HEK293T (cell line): ENCODE measurements at regions not wholly inside any gene's neighbourhood (a gene's known extent, or its start where the extent isn't known, plus 50 kb on each side); places are given as distances from the start of the nearest gene placed in this dataset.

ENCODE experiments used
- BHLHE40 ChIP-seq: fragments of 450-650 bp; IDR thresholded peaks from 2 replicates; pipeline ENCODE4 v1.6.1; 2016; ENCODE audit warnings: mild to moderate bottlenecking, moderate library complexity, borderline replicate concordance
- ELF4 ChIP-seq: fragments of 450-650 bp; IDR thresholded peaks from 2 replicates; pipeline ENCODE4 v1.6.1; 2017; ENCODE audit warnings: antibody characterized with exemption
- FOXA1 ChIP-seq: fragments of 450-650 bp; IDR thresholded peaks from 2 replicates; pipeline ENCODE4 v1.6.1; 2016; ENCODE audit warnings: mild to moderate bottlenecking
- FOXK2 ChIP-seq: fragments of 450-650 bp; IDR thresholded peaks from 2 replicates; pipeline ENCODE4 v1.6.1; 2016; ENCODE audit warnings: mild to moderate bottlenecking
- FOXM1 ChIP-seq: fragments of 450-650 bp; IDR thresholded peaks from 2 replicates; pipeline ENCODE4 v1.6.1; 2017; ENCODE audit warnings: mild to moderate bottlenecking, borderline replicate concordance
- LEF1 ChIP-seq: fragments of 450-650 bp; IDR thresholded peaks from 2 replicates; pipeline ENCODE4 v1.6.1; 2017; ENCODE audit warnings: mild to moderate bottlenecking, borderline replicate concordance
- NFRKB ChIP-seq: fragments of 450-650 bp; IDR thresholded peaks from 2 replicates; pipeline ENCODE4 v1.6.1; 2016; ENCODE audit warnings: mild to moderate bottlenecking, moderate library complexity
- PKNOX1 ChIP-seq: fragments of 450-650 bp; IDR thresholded peaks from 2 replicates; pipeline ENCODE4 v1.6.1; 2016
- SP1 ChIP-seq: fragments of 450-650 bp; IDR thresholded peaks from 2 replicates; pipeline ENCODE4 v1.6.1; 2017
- TARDBP ChIP-seq: fragments of 450-650 bp; IDR thresholded peaks from 2 replicates; pipeline ENCODE4 v1.6.1; 2016

- no peak for TF ChIP-seq BHLHE40
- TF ChIP-seq PKNOX1, result no peak
- no peak for TF ChIP-seq ELF4
- no peak for TF ChIP-seq SP1
- TF ChIP-seq LEF1, result no peak
- no peak for TF ChIP-seq TARDBP
- no peak for TF ChIP-seq FOXK2
- TF ChIP-seq FOXM1, result no peak
- no peak for TF ChIP-seq FOXA1
- no peak for TF ChIP-seq NFRKB
These were observed 90.3 kb upstream of the SLC10A2 start for GRCh38 chr13:103156346-103156998.
